MM.1S (cell line): ENCODE measurements at regions not wholly inside any gene's neighbourhood (a gene's known extent, or its start where the extent isn't known, plus 50 kb on each side); places are given as distances from the start of the nearest gene placed in this dataset.

ENCODE experiments used
- DNase-seq: peaks from one replicate; pipeline ENCODE4 v3.0.0-alpha.2; 2015
- H2AFZ ChIP-seq: fragments of 300-600 bp; sonication (generic); 2 replicates; pipeline ENCODE4 v1.6.0; 2016; ENCODE audit warnings: antibody characterized with exemption, low read length
- H3F3A ChIP-seq: fragments of 300-600 bp; sonication (generic); 2 replicates; pipeline ENCODE4 v1.6.1; 2016; ENCODE audit warnings: mild to moderate bottlenecking, antibody characterized with exemption, low read length, moderate library complexity, mixed read lengths; ENCODE audit not compliant: insufficient read depth
- H3K27ac ChIP-seq: fragments of 300-600 bp; sonication (generic); 2 replicates; pipeline ENCODE4 v1.5.1; 2016; ENCODE audit warnings: mild to moderate bottlenecking, low read length
- H3K27me3 ChIP-seq: fragments of 300-600 bp; sonication (generic); replicated peaks from 2 replicates; pipeline ENCODE4 v1.6.0; 2016; ENCODE audit warnings: low read length; ENCODE audit not compliant: insufficient read depth
- H3K36me3 ChIP-seq: fragments of 300-600 bp; sonication (generic); replicated peaks from 2 replicates; pipeline ENCODE4 v1.6.1; 2016; ENCODE audit warnings: mild to moderate bottlenecking, low read length, mixed read lengths; ENCODE audit not compliant: insufficient read depth
- H3K4me1 ChIP-seq: fragments of 300-600 bp; sonication (generic); 2 replicates; pipeline ENCODE4 v1.6.1; 2016; ENCODE audit warnings: low read length, mixed read lengths
- H3K4me2 ChIP-seq: fragments of 300-600 bp; sonication (generic); 2 replicates; pipeline ENCODE4 v1.6.0; 2016; ENCODE audit warnings: low read depth, low read length
- H3K4me3 ChIP-seq: fragments of 300-600 bp; sonication (generic); 2 replicates; pipeline ENCODE4 v1.5.1; 2016; ENCODE audit warnings: low read length, mixed read lengths
- H3K79me2 ChIP-seq: fragments of 300-600 bp; sonication (generic); 2 replicates; pipeline ENCODE4 v1.6.1; 2016; ENCODE audit warnings: mixed run types, low read length, mixed read lengths
- H3K9ac ChIP-seq: fragments of 300-600 bp; sonication (generic); 2 replicates; pipeline ENCODE4 v1.6.1; 2016; ENCODE audit warnings: low read length, mixed read lengths
- H3K9me2 ChIP-seq: fragments of 300-600 bp; sonication (generic); replicated peaks from 2 replicates; pipeline ENCODE4 v1.6.1; 2016; ENCODE audit warnings: mild to moderate bottlenecking, low read length, mixed read lengths; ENCODE audit not compliant: insufficient read depth
- H3K9me3 ChIP-seq: fragments of 300-600 bp; sonication (generic); replicated peaks from 2 replicates; pipeline ENCODE4 v1.6.1; 2016; ENCODE audit warnings: mild to moderate bottlenecking, low read length, mixed read lengths; ENCODE audit not compliant: insufficient read depth
- H4K20me1 ChIP-seq: fragments of 300-600 bp; sonication (generic); 2 replicates; pipeline ENCODE4 v1.6.1; 2016; ENCODE audit warnings: mild to moderate bottlenecking, low read length, moderate library complexity, mixed read lengths; ENCODE audit not compliant: insufficient read depth
- CTCF ChIP-seq: fragments of 300-600 bp; sonication (generic); IDR thresholded peaks from 2 replicates; pipeline ENCODE4 v1.5.1; 2016; ENCODE audit warnings: antibody characterized with exemption, low read length, mixed read lengths
- EZH2 ChIP-seq: fragments of 300-600 bp; sonication (generic); optimal IDR thresholded peaks from 2 replicates; pipeline ENCODE3; 2017; ENCODE audit warnings: low read depth, mild to moderate bottlenecking, antibody characterized with exemption, low read length, mixed read lengths
- EZH2phosphoT487 ChIP-seq: fragments of 300-600 bp; sonication (generic); IDR thresholded peaks from 2 replicates; pipeline ENCODE4 v1.6.1; 2018; ENCODE audit warnings: antibody characterized with exemption, low read length

DNA sequence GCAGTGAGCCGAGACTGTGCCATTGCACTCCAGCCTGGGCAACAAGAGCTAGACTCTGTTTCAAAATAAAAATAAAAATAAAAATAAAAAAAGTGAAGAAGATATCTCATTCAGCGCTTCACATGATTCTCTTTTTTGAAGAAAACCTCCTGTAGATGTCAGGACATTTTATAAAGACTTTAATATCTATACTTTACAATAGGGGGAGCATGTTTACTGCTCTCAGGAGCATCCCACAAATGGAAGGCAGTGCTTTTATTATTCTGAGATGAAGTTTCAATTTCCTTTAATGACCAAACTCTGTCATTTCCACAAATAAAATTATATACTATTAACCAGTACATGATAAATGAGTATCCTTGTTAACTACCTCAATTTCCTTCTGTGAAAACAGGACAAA lies 118.7 kb upstream of the MYOCD start:
- Histone ChIP-seq H3K9ac (no peak overlapping the region), H3K27ac (no peak overlapping the region), H3K4me3 (no peak overlapping the region), H3K79me2 (no peaks in the 10 kb centered on the region), H3K27me3 (no peaks in the 10 kb centered on the region), H2AFZ (no peak overlapping the region), H3K4me2 (no peak overlapping the region), H3K9me3 (no peaks in the 10 kb centered on the region), H4K20me1 (no peaks in the 10 kb centered on the region), H3K36me3 (no peaks in the 10 kb centered on the region), H3F3A (no peaks in the 10 kb centered on the region), H3K4me1 (no peaks in the 10 kb centered on the region), H3K9me2 (no peaks in the 10 kb centered on the region)
- no peak for TF ChIP-seq EZH2
- no peak for TF ChIP-seq EZH2phosphoT487
- no peak for TF ChIP-seq CTCF
- no peak for DNase-seq

DNA sequence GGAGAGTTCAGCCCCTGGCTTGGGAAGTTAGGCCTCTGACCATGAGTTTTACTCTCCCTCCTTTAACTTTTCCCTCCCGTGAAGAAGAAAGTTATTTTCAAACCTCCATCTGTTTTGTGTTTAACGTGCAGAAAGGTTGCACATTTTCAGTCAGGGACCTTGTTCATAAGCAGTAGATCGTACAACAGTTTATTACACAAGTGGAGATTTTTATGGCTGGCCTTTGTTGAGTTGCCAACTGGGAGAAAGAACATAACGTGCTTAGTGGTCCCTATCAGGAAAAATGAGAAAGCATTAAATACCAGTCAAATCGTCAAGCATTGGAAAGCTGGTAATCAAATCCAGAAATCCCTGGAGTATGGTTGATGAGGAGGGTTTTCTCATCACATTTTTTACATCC lies 117.9 kb upstream of the MYOCD start:
- Histone ChIP-seq H3K9me3 (no peaks in the 10 kb centered on the region), H3K27me3 (no peaks in the 10 kb centered on the region)
- TF ChIP-seq EZH2 (no peak), EZH2phosphoT487 (no peak), CTCF (no peak)

GRCh38 chr17:12548558-12548957 lies 117.1 kb upstream of the MYOCD start:
- Histone ChIP-seq H3K9me2 (no peaks in the 10 kb centered on the region), H3K4me1 (no peaks in the 10 kb centered on the region), H3K4me3 (no peak overlapping the region), H3K79me2 (no peaks in the 10 kb centered on the region), H2AFZ (no peak overlapping the region), H3K4me2 (no peak overlapping the region), H3K27me3 (no peaks in the 10 kb centered on the region), H3K36me3 (no peaks in the 10 kb centered on the region), H3F3A (no peaks in the 10 kb centered on the region), H3K9ac (no peak overlapping the region), H3K27ac (no peak overlapping the region), H4K20me1 (no peaks in the 10 kb centered on the region), H3K9me3 (no peaks in the 10 kb centered on the region)
- TF ChIP-seq CTCF (no peak), EZH2 (no peak), EZH2phosphoT487 (no peak)
- no peak for DNase-seq

More for the DNA sequence above, 117.9 kb upstream of the MYOCD start:
- Histone ChIP-seq H3K27ac (no peak overlapping the region), H3K9ac (no peak overlapping the region), H3F3A (no peaks in the 10 kb centered on the region), H3K4me2 (no peak overlapping the region), H3K9me2 (no peaks in the 10 kb centered on the region), H3K79me2 (no peaks in the 10 kb centered on the region), H3K4me3 (no peak overlapping the region), H4K20me1 (no peaks in the 10 kb centered on the region), H2AFZ (no peak overlapping the region), H3K4me1 (no peaks in the 10 kb centered on the region), H3K36me3 (no peaks in the 10 kb centered on the region)
- no peak for DNase-seq
